ENCODE measurements at regions not wholly inside any gene's neighbourhood (a gene's known extent, or its start where the extent isn't known, plus 50 kb on each side); places are given as distances from the start of the nearest gene placed in this dataset.
"Not testable (repeated sequence)": the region's sequence is repeated elsewhere in the genome, so short reads cannot be mapped to it uniquely, and the experiment has no call there.

DNA sequence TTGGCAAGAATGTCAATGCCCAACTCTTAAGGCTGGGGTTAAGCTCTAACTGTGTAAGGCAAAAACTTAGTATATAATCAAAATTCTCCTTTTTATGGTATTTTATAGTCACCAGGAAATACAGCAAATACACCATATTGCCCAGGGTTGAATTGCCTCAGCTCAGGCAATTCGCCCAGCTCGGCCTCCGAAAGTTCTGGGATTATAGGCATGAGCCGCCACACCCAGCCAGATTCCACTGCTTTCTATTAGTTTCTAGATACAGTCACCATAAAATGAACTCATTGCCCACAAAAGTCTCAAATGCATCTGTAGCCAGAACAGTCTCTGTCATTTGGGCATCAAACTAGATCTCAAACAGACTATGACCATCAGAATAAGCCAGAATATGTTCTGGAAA lies 238.7 kb upstream of the TOX3 start:
- no peak for DNase-seq

DNA sequence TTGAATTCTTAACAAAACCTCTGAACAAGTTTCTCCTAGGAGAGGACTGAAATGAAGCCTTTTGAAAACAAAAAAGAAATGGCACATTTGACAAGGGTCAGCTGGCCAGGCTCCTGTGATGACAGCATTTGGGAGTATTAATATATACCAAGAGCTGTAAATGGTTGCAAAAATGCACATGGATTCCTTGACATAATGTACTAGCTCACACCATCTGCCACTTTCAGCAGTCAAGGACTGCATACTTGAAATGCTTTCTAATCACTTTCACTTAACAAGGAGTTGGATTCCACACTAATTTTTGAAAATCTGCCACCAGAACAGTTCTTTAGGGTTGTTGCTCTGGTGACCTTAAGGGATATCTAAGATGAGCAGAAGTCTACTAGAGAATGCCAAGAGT lies 236.7 kb upstream of the TOX3 start:
- DNase-seq: no peak

- no peak for DNase-seq
These were observed 234.2 kb upstream of the TOX3 start for GRCh38 chr16:52781005-52781630.

DNA sequence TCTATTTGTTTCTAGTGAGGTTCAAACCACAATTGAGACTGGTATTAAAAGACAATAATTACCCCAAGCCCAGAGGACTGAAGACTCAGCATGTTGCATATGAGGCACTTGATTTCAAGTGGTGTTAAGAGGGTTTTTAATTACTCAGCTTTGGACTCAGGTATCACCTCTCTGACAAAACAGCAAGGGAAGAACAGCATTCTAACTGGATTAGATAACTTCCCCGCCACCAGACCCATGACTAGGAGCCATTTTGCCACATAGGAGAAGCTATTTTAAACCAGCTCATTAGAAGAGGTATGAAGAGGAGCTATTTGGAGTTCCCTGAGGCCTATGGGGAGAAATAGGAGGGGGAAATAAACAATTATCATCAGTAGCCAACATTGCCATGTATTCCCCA lies 226.1 kb upstream of the TOX3 start:
- DNase-seq: no peak

- DNase-seq: no peak
These were observed 223.9 kb upstream of the TOX3 start for GRCh38 chr16:52770828-52771227.

- no peak for DNase-seq
These were observed 211.5 kb upstream of the TOX3 start for GRCh38 chr16:52758473-52758855.

DNA sequence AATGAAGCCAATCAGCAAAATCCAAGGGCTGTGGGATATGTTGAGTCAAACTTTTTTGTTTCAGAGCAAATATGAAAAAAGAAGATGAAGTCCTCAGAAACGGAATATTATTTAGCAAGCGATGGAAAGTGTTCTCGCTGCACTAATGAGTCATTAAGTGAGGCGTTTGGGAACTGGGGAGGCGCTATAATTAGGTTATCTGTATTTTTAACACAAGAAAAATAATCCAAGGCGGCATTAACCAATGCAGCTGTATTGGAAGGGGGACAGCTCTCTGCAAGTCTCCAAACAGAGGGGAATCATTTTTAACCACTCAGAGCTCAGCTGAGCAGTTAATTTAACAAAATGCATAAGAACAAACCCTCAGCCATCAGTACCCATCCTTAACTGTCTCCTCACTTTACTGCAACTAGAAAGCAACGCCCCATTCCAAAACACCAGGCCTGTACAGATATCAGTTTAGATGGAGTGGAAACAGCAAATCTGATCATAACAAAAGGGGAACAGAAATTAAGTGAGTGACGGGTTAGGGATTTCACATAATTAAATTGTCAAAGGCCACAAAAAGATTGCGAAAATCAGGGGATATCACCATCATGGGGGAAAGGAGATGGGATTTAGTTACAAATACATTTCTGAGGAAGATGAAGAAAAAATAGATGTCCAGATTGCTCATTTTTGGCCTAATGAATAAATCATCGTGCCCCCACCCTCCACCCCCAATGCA lies 211.0 kb upstream of the TOX3 start:
- no peak for DNase-seq

GRCh38 chr16:52756812-52757517 lies 210.0 kb upstream of the TOX3 start:
- DNase-seq: no peak

- no peak for DNase-seq
These were observed 208.5 kb upstream of the TOX3 start for GRCh38 chr16:52755396-52755795.

DNA sequence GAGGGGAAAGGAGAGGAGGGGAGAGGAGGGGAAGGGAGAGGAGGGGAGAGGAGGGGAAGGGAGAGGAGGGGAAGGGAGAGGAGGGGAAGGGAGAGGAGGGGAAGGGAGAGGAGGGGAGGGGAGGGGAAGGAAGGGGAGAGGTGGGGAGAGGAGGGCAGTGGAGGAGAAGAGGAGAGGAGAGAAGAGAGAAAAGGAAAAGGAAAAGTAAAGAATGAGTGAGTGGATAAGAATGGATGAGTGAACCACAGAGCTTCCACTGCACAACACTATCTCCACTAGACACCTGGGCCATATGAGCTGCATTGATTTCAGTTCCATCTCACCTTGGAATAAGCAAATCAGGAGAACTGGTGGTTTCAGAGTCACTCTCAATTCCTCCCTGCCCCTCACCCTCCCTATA lies 204.1 kb upstream of the TOX3 start:
- DNase-seq: no peak

DNA sequence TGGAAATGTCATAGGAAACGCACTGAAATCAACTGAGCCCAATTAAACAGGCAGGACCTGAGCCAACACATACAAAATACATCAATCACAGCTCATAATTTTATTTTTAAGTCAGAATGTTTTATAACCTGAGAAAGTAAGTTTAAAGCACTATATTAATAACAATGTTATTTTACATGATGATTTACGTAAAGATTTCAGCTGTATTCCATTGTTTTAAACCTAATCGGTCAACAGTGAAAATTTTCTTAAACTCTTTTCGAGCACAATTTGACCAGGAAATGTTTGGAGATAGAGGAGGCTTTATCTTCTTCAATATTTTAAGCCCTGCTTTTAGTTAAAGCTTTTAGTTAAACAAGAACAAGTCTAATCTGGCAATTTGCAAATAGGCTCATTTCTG lies 201.8 kb upstream of the TOX3 start:
- DNase-seq: no peak

DNA sequence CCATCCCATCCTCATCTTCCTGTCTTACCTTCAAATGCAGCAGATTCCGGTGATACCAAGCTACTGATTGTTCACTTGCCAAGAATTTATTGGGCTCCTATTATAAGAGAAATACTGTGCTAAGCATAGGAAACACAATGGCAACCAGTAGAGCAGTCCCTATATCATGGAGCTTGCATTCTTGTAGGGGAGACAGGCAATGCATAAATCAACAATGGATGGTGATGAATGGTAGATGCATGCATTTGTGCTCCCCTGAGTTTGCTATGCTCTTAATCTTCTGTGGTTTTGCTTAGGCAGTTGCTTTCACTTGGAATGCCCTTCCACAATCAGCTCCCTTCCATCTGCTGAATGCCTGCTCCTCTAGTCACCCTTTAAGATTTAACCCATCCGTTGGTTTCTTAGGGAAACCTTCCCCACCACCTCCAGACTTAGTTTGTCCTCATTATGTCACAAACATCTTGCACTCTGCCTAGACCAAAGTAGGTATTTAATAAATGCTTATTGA lies 200.2 kb upstream of the TOX3 start:
- no peak for DNase-seq

DNA sequence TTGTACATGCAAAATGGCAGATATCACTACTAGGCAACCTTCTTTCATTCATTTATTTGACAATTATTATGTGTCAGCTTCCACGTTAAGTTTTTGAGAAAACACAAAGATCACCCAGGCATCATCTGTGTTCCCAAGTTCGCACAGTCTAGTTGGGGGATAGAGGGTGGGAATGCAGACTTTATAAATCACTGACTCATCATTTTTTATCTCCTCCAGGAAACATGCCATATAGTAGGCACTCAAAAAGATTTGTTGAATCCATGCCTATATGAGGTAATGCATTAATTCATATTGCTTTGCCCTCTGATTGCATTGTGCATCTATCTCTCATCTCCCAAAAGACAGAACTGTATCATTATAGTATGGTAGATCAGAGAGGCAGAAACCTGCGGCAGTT lies 196.8 kb upstream of the TOX3 start:
- DNase-seq: no peak

GRCh38 chr16:52742608-52743170 lies 195.7 kb upstream of the TOX3 start:
- DNase-seq: no peak

DNA sequence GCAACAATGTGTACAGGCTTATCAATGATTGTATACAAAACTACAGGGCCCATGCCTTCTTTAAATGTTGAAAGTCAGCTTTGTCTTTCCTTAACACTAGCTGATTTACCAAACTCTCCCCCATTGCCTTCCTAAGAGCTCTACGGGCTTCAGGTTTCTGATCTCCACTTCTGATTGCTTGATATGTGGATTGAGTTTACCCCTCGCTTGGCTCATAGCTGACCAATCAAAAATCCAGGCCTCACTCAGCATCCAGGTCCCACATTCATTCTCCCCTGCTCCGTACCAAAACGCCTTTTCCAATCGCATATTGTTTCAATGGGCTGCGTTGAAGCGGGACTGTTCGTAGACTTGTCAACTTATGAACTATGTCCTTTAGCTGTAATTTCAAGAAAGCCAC lies 195.1 kb upstream of the TOX3 start:
- no peak for DNase-seq

GRCh38 chr16:52741351-52741750 lies 194.4 kb upstream of the TOX3 start:
- no peak for DNase-seq

- no peak for DNase-seq
These were observed 193.8 kb upstream of the TOX3 start for GRCh38 chr16:52740766-52741165.

DNA sequence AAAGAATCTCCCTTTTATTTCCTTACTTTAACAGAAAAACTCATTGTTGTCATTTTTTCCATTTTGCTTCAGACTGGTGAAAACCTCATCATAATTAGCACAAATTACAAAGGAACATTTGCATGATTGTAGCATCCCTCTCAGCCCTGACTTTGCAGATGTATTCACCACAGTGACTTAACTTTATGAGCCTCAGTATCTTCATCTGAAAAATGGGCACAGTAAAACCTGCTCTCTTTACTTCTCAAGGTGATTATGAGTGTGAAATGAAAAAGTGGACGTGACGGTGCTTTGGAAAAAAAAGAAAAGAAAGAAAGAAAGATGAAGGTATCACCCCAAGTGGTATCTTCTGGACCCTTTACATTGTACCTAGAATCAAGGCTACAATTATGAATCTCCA lies 193.4 kb upstream of the TOX3 start:
- DNase-seq: no peak

DNA sequence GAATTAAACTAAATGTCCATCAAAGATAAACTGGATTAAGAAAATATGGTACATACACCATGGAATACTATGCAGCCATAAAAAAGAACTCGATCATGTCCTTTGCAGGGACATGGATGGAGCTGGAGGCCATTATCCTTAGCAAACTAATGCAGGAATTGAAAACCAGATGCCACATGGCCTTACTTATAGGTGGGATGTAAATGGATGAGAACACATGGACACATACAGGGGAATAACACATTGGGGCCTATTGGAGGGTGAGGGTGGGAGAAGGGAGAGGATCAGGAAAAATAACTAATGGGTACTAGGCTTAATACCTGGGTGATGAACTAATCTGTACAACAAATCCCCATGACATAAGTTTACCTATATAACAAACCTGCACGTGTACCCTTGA lies 192.0 kb upstream of the TOX3 start:
- DNase-seq: not testable (repeated sequence)

DNA sequence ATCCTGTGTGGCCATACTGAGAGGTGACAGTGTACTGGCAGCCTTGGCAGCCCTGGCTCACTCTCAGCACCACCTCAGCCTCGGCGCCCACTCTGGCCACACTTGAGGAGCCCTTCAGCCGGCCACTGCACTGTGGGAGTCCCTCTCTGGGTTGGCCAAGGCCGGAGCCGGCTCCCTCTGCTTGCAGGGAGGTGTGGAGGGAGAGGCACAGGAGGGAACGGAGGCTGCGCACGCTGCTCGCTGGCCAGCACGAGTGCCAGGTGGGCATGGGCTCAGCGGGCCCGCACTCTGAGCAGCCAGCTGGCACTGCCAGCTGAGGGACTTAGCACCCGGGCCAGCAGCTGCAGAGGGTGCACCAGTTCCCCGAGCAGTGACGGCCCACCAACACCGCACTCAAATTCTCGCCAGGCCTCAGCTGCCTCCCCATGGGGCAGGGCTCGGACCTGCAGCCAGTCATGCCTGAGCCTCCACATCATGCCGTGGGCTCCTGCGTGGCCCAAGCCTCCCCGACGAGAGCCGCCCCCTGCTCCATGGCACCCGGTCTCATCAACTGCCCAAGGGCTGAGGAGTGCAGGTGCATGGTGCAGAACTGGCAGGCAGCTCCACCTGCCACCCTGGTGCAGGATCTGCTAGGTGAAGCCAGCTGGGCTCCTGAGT lies 184.4 kb upstream of the TOX3 start:
- no peak for DNase-seq

DNA sequence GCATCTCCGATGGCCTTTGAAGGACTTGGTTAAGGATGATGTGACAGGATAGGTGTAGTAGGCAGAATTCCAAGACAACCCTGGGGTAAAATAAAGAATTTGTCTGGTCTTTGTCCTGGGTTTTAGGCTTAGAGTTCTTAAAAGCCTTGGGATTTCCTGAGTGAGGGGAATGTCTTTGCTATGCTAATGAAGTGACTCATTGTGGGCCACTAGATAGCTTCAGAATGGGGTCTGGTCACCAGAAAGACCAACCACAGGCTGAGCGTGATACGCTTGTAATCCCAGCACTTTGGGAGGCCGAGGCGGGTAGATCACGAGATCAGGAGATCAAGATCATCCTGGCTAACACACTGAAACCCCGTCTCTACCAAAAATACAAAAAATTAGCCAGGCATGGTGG lies 182.8 kb upstream of the TOX3 start:
- DNase-seq: no peak

- no peak for DNase-seq
These were observed 180.9 kb upstream of the TOX3 start for GRCh38 chr16:52727849-52728248.

GRCh38 chr16:52727441-52727840 lies 180.5 kb upstream of the TOX3 start:
- no peak for DNase-seq
